B cell (primary cell): ENCODE measurements at regions not wholly inside any gene's neighbourhood (a gene's known extent, or its start where the extent isn't known, plus 50 kb on each side); places are given as distances from the start of the nearest gene placed in this dataset.

ENCODE experiments used
- ATAC-seq: fragments of 200-7000 bp; cut with Tn5 transposase; one replicate; pipeline ENCODE4 v1.10.0; 2021; ENCODE audit warnings: low read depth, mild to moderate bottlenecking, moderate number of reproducible peaks, moderate library complexity
- CTCF ChIA-PET: fragments of 350-600 bp; sonication (Branson Sonifier 250); formaldehyde crosslinking; loops from one replicate; lab custom pipeline; 2021; ENCODE audit warnings: antibody characterized with exemption, inconsistent platforms; lab: Charles Lee
- POLR2A ChIA-PET: fragments of 350-600 bp; sonication (Branson Sonifier 250); formaldehyde crosslinking; loops from one replicate; lab custom pipeline; 2021; ENCODE audit warnings: antibody characterized with exemption; lab: Charles Lee
- DNase-seq: peaks from one replicate; pipeline ENCODE4 v3.0.0; 2013
- H2AFZ ChIP-seq: 2 replicates; pipeline ENCODE4 v1.6.1; 2012; ENCODE audit warnings: mild to moderate bottlenecking, low read depth, low read length; ENCODE audit not compliant: insufficient read depth, poor library complexity, severe bottlenecking
- H3K27ac ChIP-seq, 2 donors: 1 replicate in 1 of 2; 2 replicates in 1 of 2; pipeline ENCODE4 v1.5.1; 2012 to 2013; ENCODE audit warnings: low read length in 2 of 2, mild to moderate bottlenecking in 2 of 2, moderate library complexity in 1 of 2
- H3K27me3 ChIP-seq, 4 experiments: fragments of 200-600 bp in 1 of 4; sonication (generic) in 1 of 4; replicated peaks in 1 of 4; 1 replicate in 2 of 4; 2 replicates in 2 of 4; pipeline versions ENCODE4 v1.6.1 to v1.7.0; 2013 to 2016; ENCODE audit warnings: low read length in 3 of 4, mild to moderate bottlenecking in 2 of 4, mixed read lengths in 1 of 4, moderate library complexity in 1 of 4; ENCODE audit not compliant: insufficient read depth in 4 of 4, control insufficient read depth in 3 of 4; ENCODE audit errors: control extremely low read depth in 1 of 4
- H3K36me3 ChIP-seq, 2 experiments: replicated peaks in 1 of 2; 1 replicate in 1 of 2; 2 replicates in 1 of 2; pipeline versions ENCODE4 v1.6.1 to v1.7.1; 2013; ENCODE audit warnings: low read length in 1 of 2; ENCODE audit not compliant: insufficient read depth in 2 of 2, control insufficient read depth in 1 of 2; ENCODE audit errors: control extremely low read depth in 1 of 2, extremely low read depth in 1 of 2
- H3K4me1 ChIP-seq, 2 donors: fragments of 200-600 bp in 1 of 2; sonication (generic) in 1 of 2; 1 replicate in 1 of 2; 2 replicates in 1 of 2; pipeline versions ENCODE4 v1.5.1 to v1.6.1; 2013 to 2017; ENCODE audit warnings: low read length in 2 of 2; ENCODE audit not compliant: control insufficient read depth in 2 of 2, insufficient read depth in 2 of 2
- H3K4me2 ChIP-seq: replicated peaks from 2 replicates; pipeline ENCODE3; 2012; ENCODE audit warnings: mild to moderate bottlenecking, low read depth, low read length; ENCODE audit not compliant: poor library complexity, severe bottlenecking
- H3K4me3 ChIP-seq, 5 experiments: fragments of 200-600 bp in 1 of 5; sonication (generic) in 1 of 5; 1 replicate in 3 of 5; 2 replicates in 2 of 5; pipeline versions ENCODE4 v1.5.1 to v1.7.0; 2011 to 2016; ENCODE audit warnings: low read length in 4 of 5, mild to moderate bottlenecking in 4 of 5, low read depth in 2 of 5, control low read depth in 1 of 5, moderate library complexity in 1 of 5; ENCODE audit not compliant: insufficient read depth in 1 of 5; ENCODE audit errors: control extremely low read depth in 1 of 5, extremely low read depth in 1 of 5
- H3K79me2 ChIP-seq: fragments of 200-600 bp; sonication (generic); one replicate; pipeline ENCODE4 v1.6.0; 2016; ENCODE audit warnings: low read length; ENCODE audit not compliant: control insufficient read depth, insufficient read depth
- H3K9ac ChIP-seq: fragments of 200-600 bp; sonication (generic); 2 replicates; pipeline ENCODE4 v1.6.1; 2017; ENCODE audit warnings: mild to moderate bottlenecking, low read length, moderate library complexity
- H3K9me3 ChIP-seq, 3 donors: one replicate each; pipeline versions ENCODE4 v1.6.1 to v1.7.1; 2013; ENCODE audit warnings: low read length in 2 of 3; ENCODE audit not compliant: control insufficient read depth in 2 of 3, insufficient read depth in 1 of 3; ENCODE audit errors: control extremely low read depth in 1 of 3
- H4K20me1 ChIP-seq: 2 replicates; pipeline ENCODE4 v1.6.0; 2012; ENCODE audit warnings: mild to moderate bottlenecking, low read length; ENCODE audit not compliant: insufficient read depth, control insufficient read depth, poor library complexity, severe bottlenecking
- H3K27ac Mint-ChIP-seq: one replicate; pipeline ENCODE4 v1.8.0; 2021; ENCODE audit warnings: mixed read lengths
- H3K27me3 Mint-ChIP-seq: one replicate; pipeline ENCODE4 v1.8.0; 2021; ENCODE audit warnings: mixed read lengths
- H3K4me1 Mint-ChIP-seq: one replicate; pipeline ENCODE4 v1.8.0; 2021; ENCODE audit warnings: mixed read lengths
- H3K4me3 Mint-ChIP-seq: one replicate; pipeline ENCODE4 v1.8.0; 2021; ENCODE audit warnings: mixed read lengths
- H3K9me3 Mint-ChIP-seq: one replicate; pipeline ENCODE4 v1.8.0; 2022; ENCODE audit warnings: mixed read lengths; ENCODE audit not compliant: insufficient read depth
- CTCF ChIP-seq: fragments of 200-600 bp; IDR thresholded peaks from one replicate; pipeline ENCODE4 v1.8.0; 2022; ENCODE audit warnings: antibody characterized with exemption, mild to moderate bottlenecking
- EZH2 ChIP-seq: IDR thresholded peaks from 2 replicates; pipeline ENCODE4 v1.6.1; 2012; ENCODE audit warnings: borderline replicate concordance, low read depth, mild to moderate bottlenecking, moderate library complexity, low read length; ENCODE audit not compliant: insufficient read depth, poor library complexity, severe bottlenecking
- WGBS: methylation state at CpG from one replicate; pipeline ENCODE4 v1.1.5; 2013; ENCODE audit warnings: missing lambda C conversion rate; ENCODE audit not compliant: insufficient coverage; 5-methylcytosine and 5-hydroxymethylcytosine counted together
- intact Hi-C: fragments of 100-400 bp; cut with micrococcal nuclease; formaldehyde crosslinking; loops from one replicate; pipeline ENCODE4 v1.10.0; 2022

- Histone ChIP-seq H3K4me1 (no peaks in the 10 kb centered on the region), H3K27ac (no peak overlapping the region), H3K79me2 (no peaks in the 10 kb centered on the region), H2AFZ (no peak overlapping the region), H3K9me3 (no peaks in the 10 kb centered on the region), H3K36me3 (no peaks in the 10 kb centered on the region), H3K27me3 (no peaks in the 10 kb centered on the region), H3K4me2 (no peak overlapping the region), H3K9ac (no peak overlapping the region), H4K20me1 (no peaks in the 10 kb centered on the region), H3K4me3 (no peak overlapping the region)
- Mint-ChIP-seq H3K27me3 (no peaks in the 10 kb centered on the region), H3K9me3 (peaks cover 4% of the 10 kb centered on the region), H3K27ac (no peak overlapping the region), H3K4me1 (no peaks in the 10 kb centered on the region), H3K4me3 (no peak overlapping the region)
- intact Hi-C loops, result no loop called here
- no peak for ATAC-seq
- no peak for TF ChIP-seq EZH2
- no peak for TF ChIP-seq CTCF
- no CpG with 5 or more reads among the region's 3 CpGs for WGBS
- ChIA-PET CTCF (no interaction called here), POLR2A (no interaction called here)
- no peak for DNase-seq
Observed at GRCh38 chr14:83467811-83468210, 1934.2 kb upstream of the SEL1L start.

GRCh38 chr14:83470466-83470865, 1936.8 kb upstream of the SEL1L start:
- ChIA-PET POLR2A (no interaction called here), CTCF (no interaction called here)
- WGBS, result no CpG with 5 or more reads among the region's 4 CpGs
- Histone ChIP-seq H4K20me1 (no peaks in the 10 kb centered on the region), H3K4me2 (no peak overlapping the region), H3K4me3 (no peak overlapping the region), H3K79me2 (no peaks in the 10 kb centered on the region), H3K4me1 (no peaks in the 10 kb centered on the region), H3K36me3 (no peaks in the 10 kb centered on the region), H3K27ac (no peak overlapping the region), H3K9ac (no peak overlapping the region), H3K9me3 (no peaks in the 10 kb centered on the region), H3K27me3 (no peaks in the 10 kb centered on the region), H2AFZ (no peak overlapping the region)
- H3K4me1 Mint-ChIP-seq, result no peaks in the 10 kb centered on the region
- no peak for ATAC-seq
- intact Hi-C loops, result no loop called here
- TF ChIP-seq CTCF (no peak), EZH2 (no peak)
- no peak overlapping the region for H3K4me3 Mint-ChIP-seq
- no peaks in the 10 kb centered on the region for H3K27me3 Mint-ChIP-seq
- no peak for DNase-seq
- no peak overlapping the region for H3K27ac Mint-ChIP-seq
- H3K9me3 Mint-ChIP-seq, result peaks cover 5% of the 10 kb centered on the region
